Endodermal cell (in vitro differentiated cells): ENCODE measurements at regions not wholly inside any gene's neighbourhood (a gene's known extent, or its start where the extent isn't known, plus 50 kb on each side); places are given as distances from the start of the nearest gene placed in this dataset.

ENCODE experiments used
- DNase-seq: peaks from one replicate; pipeline ENCODE4 v3.0.0-alpha.2; 2017
- H3K27ac ChIP-seq: 2 replicates; pipeline ENCODE4 v1.5.1; 2013; ENCODE audit warnings: mild to moderate bottlenecking, low read depth, low read length, moderate library complexity
- H3K27me3 ChIP-seq: 2 replicates; pipeline ENCODE4 v1.6.1; 2013; ENCODE audit warnings: mild to moderate bottlenecking, low read length, moderate library complexity; ENCODE audit not compliant: insufficient read depth, control insufficient read depth, poor library complexity, severe bottlenecking
- H3K36me3 ChIP-seq: 2 replicates; pipeline ENCODE4 v1.7.0; 2013; ENCODE audit warnings: mild to moderate bottlenecking, low read length, moderate library complexity; ENCODE audit not compliant: control insufficient read depth, insufficient read depth
- H3K4me1 ChIP-seq: one replicate; pipeline ENCODE4 v1.7.0; 2013; ENCODE audit warnings: low read length; ENCODE audit not compliant: control insufficient read depth, insufficient read depth
- H3K4me3 ChIP-seq: 2 replicates; pipeline ENCODE4 v1.5.1; 2013; ENCODE audit warnings: mild to moderate bottlenecking, low read length, moderate library complexity
- H3K9ac ChIP-seq: 2 replicates; pipeline ENCODE4 v1.6.1; 2013; ENCODE audit warnings: mild to moderate bottlenecking, low read length, moderate library complexity; ENCODE audit not compliant: poor library complexity, severe bottlenecking; ENCODE audit errors: extremely low read depth
- H3K9me3 ChIP-seq: 2 replicates; pipeline ENCODE4 v1.6.1; 2013; ENCODE audit warnings: mild to moderate bottlenecking, low read length, moderate library complexity; ENCODE audit not compliant: control insufficient read depth
- H3K27ac Mint-ChIP-seq: 2 replicates; pipeline ENCODE4 v1.8.0; 2020; ENCODE audit warnings: mixed read lengths
- H3K27me3 Mint-ChIP-seq: 2 replicates; pipeline ENCODE4 v1.8.0; 2021; ENCODE audit warnings: mild to moderate bottlenecking, mixed read lengths; ENCODE audit not compliant: insufficient read depth
- H3K36me3 Mint-ChIP-seq: 2 replicates; pipeline ENCODE4 v1.8.0; 2020; ENCODE audit warnings: low read depth, mixed read lengths
- H3K4me1 Mint-ChIP-seq: 2 replicates; pipeline ENCODE4 v1.8.0; 2020; ENCODE audit warnings: mixed read lengths
- H3K4me3 Mint-ChIP-seq: 2 replicates; pipeline ENCODE4 v1.8.0; 2020; ENCODE audit warnings: mild to moderate bottlenecking, moderate library complexity, mixed read lengths
- H3K9me3 Mint-ChIP-seq: 2 replicates; pipeline ENCODE4 v1.8.0; 2020; ENCODE audit warnings: mild to moderate bottlenecking, mixed read lengths
- CTCF ChIP-seq: fragments of 200-600 bp; sonication (generic); conservative IDR thresholded peaks from 2 replicates; pipeline ENCODE4 v1.5.0; 2021; ENCODE audit warnings: antibody characterized with exemption, mild to moderate bottlenecking
- WGBS, 2 experiments: methylation state at CpG; one replicate each; pipeline versions ENCODE4 v1.1.5 to v1.1.7; 2013; ENCODE audit warnings: missing lambda C conversion rate in 2 of 2, mixed read lengths in 1 of 2; ENCODE audit not compliant: insufficient coverage in 1 of 2, insufficient read length in 1 of 2; 5-methylcytosine and 5-hydroxymethylcytosine counted together

- Mint-ChIP-seq H3K9me3 (peaks cover 4% of the 10 kb centered on the region), H3K4me3 (no peak overlapping the region), H3K36me3 (no peaks in the 10 kb centered on the region), H3K4me1 (no peaks in the 10 kb centered on the region), H3K27me3 (no peaks in the 10 kb centered on the region), H3K27ac (no peak overlapping the region)
- no peak for TF ChIP-seq CTCF
- no peaks in the 10 kb centered on the region for H3K36me3 ChIP-seq
- no peak overlapping the region for H3K4me3 ChIP-seq
- no peak for DNase-seq
- 70% methylated on average over 1 of the region's 1 CpG; no CpG with 5 or more reads in 1 of the 2 experiments for whole genome bisulfite sequencing, 2 experiments
- no peaks in the 10 kb centered on the region for H3K27me3 ChIP-seq
- H3K9me3 ChIP-seq, result no peaks in the 10 kb centered on the region
- no peak overlapping the region for H3K27ac ChIP-seq
- H3K9ac ChIP-seq, result no peak overlapping the region
- H3K4me1 ChIP-seq, result no peaks in the 10 kb centered on the region
Observed at GRCh38 chr6:113526553-113526952, 330.6 kb upstream of the MARCKS start.

GRCh38 chr6:113526995-113527394 is 330.1 kb upstream of the MARCKS start:
- Histone ChIP-seq H3K9ac (no peak overlapping the region), H3K9me3 (no peaks in the 10 kb centered on the region), H3K27me3 (no peaks in the 10 kb centered on the region), H3K4me1 (no peaks in the 10 kb centered on the region), H3K4me3 (no peak overlapping the region), H3K27ac (no peak overlapping the region), H3K36me3 (no peaks in the 10 kb centered on the region)
- peaks cover 4% of the 10 kb centered on the region for H3K9me3 Mint-ChIP-seq
- DNase-seq, result no peak
- no peaks in the 10 kb centered on the region for H3K36me3 Mint-ChIP-seq
- H3K27me3 Mint-ChIP-seq, result no peaks in the 10 kb centered on the region
- H3K27ac Mint-ChIP-seq, result no peak overlapping the region
- no peak for TF ChIP-seq CTCF
- WGBS, 2 experiments, result 86% methylated on average over 3 of the region's 3 CpGs; no CpG with 5 or more reads in 1 of the 2 experiments
- H3K4me1 Mint-ChIP-seq, result no peaks in the 10 kb centered on the region
- H3K4me3 Mint-ChIP-seq, result no peak overlapping the region

- Histone ChIP-seq H3K4me1 (no peaks in the 10 kb centered on the region), H3K9ac (no peak overlapping the region), H3K27me3 (no peaks in the 10 kb centered on the region), H3K9me3 (no peaks in the 10 kb centered on the region), H3K36me3 (no peaks in the 10 kb centered on the region), H3K27ac (no peak overlapping the region), H3K4me3 (no peak overlapping the region)
- no peak overlapping the region for H3K27ac Mint-ChIP-seq
- no peaks in the 10 kb centered on the region for H3K27me3 Mint-ChIP-seq
- 94% methylated on average over 3 of the region's 3 CpGs; no CpG with 5 or more reads in 1 of the 2 experiments for WGBS, 2 experiments
- H3K4me1 Mint-ChIP-seq, result no peaks in the 10 kb centered on the region
- DNase-seq, result no peak
- H3K9me3 Mint-ChIP-seq, result peaks cover 4% of the 10 kb centered on the region
- H3K4me3 Mint-ChIP-seq, result no peak overlapping the region
- no peak for TF ChIP-seq CTCF
- no peaks in the 10 kb centered on the region for H3K36me3 Mint-ChIP-seq
Observed at GRCh38 chr6:113528111-113528510, 329.0 kb upstream of the MARCKS start.
